ENCODE measurements at regions not wholly inside any gene's neighbourhood (a gene's known extent, or its start where the extent isn't known, plus 50 kb on each side); places are given as distances from the start of the nearest gene placed in this dataset.

DNA sequence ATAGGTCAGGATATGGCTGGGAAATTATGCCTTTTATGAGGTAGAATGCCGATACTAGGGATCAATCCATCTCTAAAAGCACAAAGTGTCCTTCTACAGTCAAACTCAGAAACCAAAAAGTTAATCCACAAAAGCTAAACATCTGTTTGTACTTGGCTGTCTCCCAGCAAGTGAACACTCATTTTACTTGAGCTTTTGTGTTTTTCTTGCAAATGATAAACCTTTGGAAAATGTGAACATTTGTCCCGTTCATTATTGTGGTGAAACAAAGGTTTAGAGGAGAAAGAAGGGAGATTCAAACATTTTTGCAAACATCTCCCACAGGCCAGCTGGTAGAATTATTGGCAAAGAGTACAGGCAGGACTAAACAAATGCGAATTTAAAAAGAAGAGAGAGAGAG is 300.6 kb upstream of the SPANXN1 start:
- no peak overlapping the region for H3K4me3 Mint-ChIP-seq (ENCODE audit: unreplicated experiment)
- DNase-seq (ENCODE audit: low spot score), result no peak
- H3K9me3 Mint-ChIP-seq (ENCODE audit: low read depth), result peaks cover 46% of the 10 kb centered on the region

More for the DNA sequence above, 300.6 kb upstream of the SPANXN1 start:
- H3K27ac Mint-ChIP-seq (ENCODE audit: unreplicated experiment), result no peak overlapping the region
- H3K4me1 Mint-ChIP-seq (ENCODE audit: low read depth), result no peaks in the 10 kb centered on the region
- no peaks in the 10 kb centered on the region for H3K36me3 Mint-ChIP-seq (ENCODE audit: low read depth)
- H3K27me3 Mint-ChIP-seq (ENCODE audit: low read depth), result no peaks in the 10 kb centered on the region
- TF ChIP-seq, protein P1, sequence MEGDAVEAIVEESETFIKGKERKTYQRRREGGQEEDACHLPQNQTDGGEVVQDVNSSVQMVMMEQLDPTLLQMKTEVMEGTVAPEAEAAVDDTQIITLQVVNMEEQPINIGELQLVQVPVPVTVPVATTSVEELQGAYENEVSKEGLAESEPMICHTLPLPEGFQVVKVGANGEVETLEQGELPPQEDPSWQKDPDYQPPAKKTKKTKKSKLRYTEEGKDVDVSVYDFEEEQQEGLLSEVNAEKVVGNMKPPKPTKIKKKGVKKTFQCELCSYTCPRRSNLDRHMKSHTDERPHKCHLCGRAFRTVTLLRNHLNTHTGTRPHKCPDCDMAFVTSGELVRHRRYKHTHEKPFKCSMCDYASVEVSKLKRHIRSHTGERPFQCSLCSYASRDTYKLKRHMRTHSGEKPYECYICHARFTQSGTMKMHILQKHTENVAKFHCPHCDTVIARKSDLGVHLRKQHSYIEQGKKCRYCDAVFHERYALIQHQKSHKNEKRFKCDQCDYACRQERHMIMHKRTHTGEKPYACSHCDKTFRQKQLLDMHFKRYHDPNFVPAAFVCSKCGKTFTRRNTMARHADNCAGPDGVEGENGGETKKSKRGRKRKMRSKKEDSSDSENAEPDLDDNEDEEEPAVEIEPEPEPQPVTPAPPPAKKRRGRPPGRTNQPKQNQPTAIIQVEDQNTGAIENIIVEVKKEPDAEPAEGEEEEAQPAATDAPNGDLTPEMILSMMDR (IDR thresholded peaks at IDR 0.05), result no peak

Measured in chondrocyte (in vitro differentiated cells).